Stimulated activated CD4-positive, alpha-beta T cell treated with anti-CD3 and anti-CD28 coated beads, Interleukin-15, amount 100 ng/mL, for 1 hour (primary cell): ENCODE measurements at regions not wholly inside any gene's neighbourhood (a gene's known extent, or its start where the extent isn't known, plus 50 kb on each side); places are given as distances from the start of the nearest gene placed in this dataset.

Experiments used
- DNase-seq, 2 donors: peaks; one replicate each; pipeline ENCODE4 v3.0.0-alpha.2; 2020; ENCODE audit warnings: low read depth in 1 of 2, low spot score in 1 of 2

GRCh38 chr14:34219661-34220377 lies 242.2 kb downstream of the SPTSSA start:
- DNase-seq = no peak

GRCh38 chr14:34218881-34219280 lies 243.2 kb downstream of the SPTSSA start:
- no peak for DNase-seq

- DNase-seq = no peak
Observed at GRCh38 chr14:34214961-34215360, 247.1 kb downstream of the SPTSSA start.

GRCh38 chr14:34213332-34213731 lies 248.7 kb downstream of the SPTSSA start:
- no peak for DNase-seq

GRCh38 chr14:34212172-34212929 lies 249.7 kb downstream of the SPTSSA start:
- DNase-seq = no peak

GRCh38 chr14:34211732-34212131 lies 250.3 kb downstream of the SPTSSA start:
- DNase-seq = no peak

GRCh38 chr14:34208532-34208931 lies 253.5 kb downstream of the SPTSSA start:
- DNase-seq = no peak

GRCh38 chr14:34205799-34206198 lies 254.9 kb upstream of the EGLN3 start:
- DNase-seq = no peak

- DNase-seq = no peak
Observed at GRCh38 chr14:34204774-34205173, 253.9 kb upstream of the EGLN3 start.

GRCh38 chr14:34203251-34203722 lies 252.4 kb upstream of the EGLN3 start:
- DNase-seq = no peak

GRCh38 chr14:34201909-34202637 lies 251.2 kb upstream of the EGLN3 start:
- DNase-seq = no peak

GRCh38 chr14:34199585-34199984 lies 248.7 kb upstream of the EGLN3 start:
- no peak for DNase-seq

GRCh38 chr14:34198096-34198495 lies 247.2 kb upstream of the EGLN3 start:
- DNase-seq = no peak

GRCh38 chr14:34195964-34196363 lies 245.1 kb upstream of the EGLN3 start:
- DNase-seq = no peak

- DNase-seq = no peak
Observed at GRCh38 chr14:34190717-34191116, 239.8 kb upstream of the EGLN3 start.

GRCh38 chr14:34189866-34190265 lies 239.0 kb upstream of the EGLN3 start:
- no peak for DNase-seq

- no peak for DNase-seq
Observed at GRCh38 chr14:34187519-34188044, 236.7 kb upstream of the EGLN3 start.

- DNase-seq = no peak
Observed at GRCh38 chr14:34187061-34187460, 236.2 kb upstream of the EGLN3 start.

GRCh38 chr14:34184126-34184525 lies 233.3 kb upstream of the EGLN3 start:
- no peak for DNase-seq

GRCh38 chr14:34183478-34183877 lies 232.6 kb upstream of the EGLN3 start:
- DNase-seq = no peak

GRCh38 chr14:34181338-34181737 lies 230.5 kb upstream of the EGLN3 start:
- no peak for DNase-seq

GRCh38 chr14:34180869-34181268 lies 230.0 kb upstream of the EGLN3 start:
- no peak for DNase-seq
